ENCODE measurements at regions not wholly inside any gene's neighbourhood (a gene's known extent, or its start where the extent isn't known, plus 50 kb on each side); places are given as distances from the start of the nearest gene placed in this dataset.

GRCh38 chr7:153151766-153152165, 392.2 kb downstream of the ACTR3B start:
- Histone ChIP-seq H3K27me3 (no peaks in the 10 kb centered on the region), H3K36me3 (no peaks in the 10 kb centered on the region), H3K4me3 (no peak overlapping the region), H3K9me3 (peaks cover 0 to 13% of the 10 kb centered on the region in 2 donors), H3K4me1 (no peaks in the 10 kb centered on the region), H3K27ac (no peak overlapping the region)
- intact Hi-C loops (cut with DNase I; ENCODE audit: low total_unique reads), result no loop called here
- no peak for TF ChIP-seq POLR2A (IDR thresholded peaks at IDR 0.05)
- no peak for TF ChIP-seq CTCF (IDR thresholded peaks at IDR 0.05)
- no peak for TF ChIP-seq POLR2AphosphoS5 (IDR thresholded peaks at IDR 0.05)
- no peak for DNase-seq (ENCODE audit: low spot score in 2 of 2)

- Histone ChIP-seq H3K27me3 (no peaks in the 10 kb centered on the region), H3K9me3 (peaks cover 0 to 1% of the 10 kb centered on the region in 2 donors), H3K4me3 (no peak overlapping the region), H3K36me3 (no peaks in the 10 kb centered on the region), H3K4me1 (no peaks in the 10 kb centered on the region), H3K27ac (no peak overlapping the region)
- TF ChIP-seq POLR2AphosphoS5 (IDR thresholded peaks at IDR 0.05) (no peak), CTCF (IDR thresholded peaks at IDR 0.05) (no peak), POLR2A (IDR thresholded peaks at IDR 0.05) (no peak)
- DNase-seq (ENCODE audit: low spot score in 2 of 2), result no peak
- intact Hi-C loops (cut with DNase I; ENCODE audit: low total_unique reads), result no loop called here
Measured at GRCh38 chr7:153152801-153153422, 393.4 kb downstream of the ACTR3B start.

- peaks cover 5 to 33% of the 10 kb centered on the region in 2 donors for H3K9me3 ChIP-seq
- no peak for DNase-seq (ENCODE audit: low spot score in 2 of 2)
- peaks cover 4% of the 10 kb centered on the region for H3K36me3 ChIP-seq
- no peak for TF ChIP-seq POLR2A (IDR thresholded peaks at IDR 0.05)
- TF ChIP-seq POLR2AphosphoS5 (IDR thresholded peaks at IDR 0.05), result no peak
- no peak for TF ChIP-seq CTCF (IDR thresholded peaks at IDR 0.05)
- no peak overlapping the region for H3K4me3 ChIP-seq
- H3K4me1 ChIP-seq, result no peaks in the 10 kb centered on the region
- no peaks in the 10 kb centered on the region for H3K27me3 ChIP-seq
- intact Hi-C loops (cut with DNase I; ENCODE audit: low total_unique reads), result no loop called here
- H3K27ac ChIP-seq, result no peak overlapping the region
Measured at GRCh38 chr7:153158149-153158548, 398.6 kb downstream of the ACTR3B start.

- H3K4me1 ChIP-seq, result no peaks in the 10 kb centered on the region
- H3K27ac ChIP-seq, result no peak overlapping the region
Measured at GRCh38 chr7:153170287-153170686, 410.7 kb downstream of the ACTR3B start.

More at GRCh38 chr7:153170287-153170686, 410.7 kb downstream of the ACTR3B start:
- H3K27me3 ChIP-seq, result no peaks in the 10 kb centered on the region
- no peak for DNase-seq (ENCODE audit: low spot score in 2 of 2)
- H3K36me3 ChIP-seq, result no peaks in the 10 kb centered on the region
- intact Hi-C loops (cut with DNase I; ENCODE audit: low total_unique reads), result no loop called here
- no peak overlapping the region for H3K4me3 ChIP-seq
- TF ChIP-seq POLR2A (IDR thresholded peaks at IDR 0.05), result no peak
- no peak for TF ChIP-seq POLR2AphosphoS5 (IDR thresholded peaks at IDR 0.05)
- TF ChIP-seq CTCF (IDR thresholded peaks at IDR 0.05), result no peak
- peaks cover 11 to 50% of the 10 kb centered on the region in 2 donors for H3K9me3 ChIP-seq
